Testis (tissue), 2 donors: ENCODE measurements at regions not wholly inside any gene's neighbourhood (a gene's known extent, or its start where the extent isn't known, plus 50 kb on each side); places are given as distances from the start of the nearest gene placed in this dataset.

ENCODE experiments used
- DNase-seq: peaks from one replicate; pipeline ENCODE4 v3.0.0-alpha.2; 2019
- H3K27ac ChIP-seq, 2 donors: fragments of 200-600 bp; sonication (generic); one replicate each; pipeline ENCODE4 v1.5.1; 2019
- H3K27me3 ChIP-seq: fragments of 200-600 bp; sonication (generic); one replicate; pipeline ENCODE4 v1.5.1; 2019
- H3K36me3 ChIP-seq: fragments of 200-600 bp; sonication (generic); one replicate; pipeline ENCODE4 v1.5.1; 2017; ENCODE audit warnings: low read depth; ENCODE audit errors: missing control alignments
- H3K4me1 ChIP-seq: fragments of 200-600 bp; sonication (generic); one replicate; pipeline ENCODE4 v1.5.1; 2019
- H3K4me3 ChIP-seq, 2 donors: fragments of 200-600 bp; sonication (generic); one replicate each; pipeline ENCODE4 v1.5.1; 2017 to 2019
- H3K9me3 ChIP-seq: fragments of 200-600 bp; sonication (generic); one replicate; pipeline ENCODE4 v1.5.1; 2017
- POLR2A ChIP-seq: fragments of 450-650 bp; IDR thresholded peaks from one replicate; pipeline ENCODE4 v1.6.1; 2017; ENCODE audit warnings: antibody characterized with exemption, mild to moderate bottlenecking, moderate library complexity
- WGBS, 2 donors: methylation state at CpG; one replicate each; pipeline ENCODE4 v1.1.5; 2018; 5-methylcytosine and 5-hydroxymethylcytosine counted together
- intact Hi-C: fragments of 100-400 bp; cut with DNase I; formaldehyde crosslinking; loops from one replicate; pipeline ENCODE4 v1.15.1; 2023; ENCODE audit warnings: low total_unique reads
- TF ChIP-seq, protein P1 (sequence below), 3 experiments: fragments of 450-650 bp in 2 of 3; fragments of 200-600 bp in 1 of 3; sonication (generic) in 1 of 3; IDR thresholded peaks; one replicate each; pipeline ENCODE4 v1.5.1; 2016 to 2019; ENCODE audit warnings: antibody characterized with exemption in 3 of 3, mild to moderate bottlenecking in 2 of 3, moderate library complexity in 1 of 3

DNA sequence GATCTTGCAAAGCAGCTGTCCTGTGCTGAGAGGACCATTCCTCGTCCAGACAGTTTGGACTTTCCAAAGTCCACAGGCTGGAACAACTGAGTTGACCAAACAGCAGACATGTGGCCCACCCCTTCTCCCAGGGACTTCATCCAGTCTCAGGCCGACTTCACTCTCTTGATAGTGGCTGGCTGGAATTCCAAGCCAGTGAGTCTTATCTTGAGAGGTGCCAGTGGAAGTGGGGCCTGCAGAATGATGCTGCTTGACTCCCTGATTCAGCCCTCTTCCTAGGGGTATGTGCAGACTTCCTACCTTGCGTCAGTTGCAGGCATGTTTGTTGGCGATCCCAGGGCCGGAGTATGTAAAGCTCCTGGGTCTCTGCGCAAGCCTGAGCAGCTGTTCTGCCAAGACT lies 131.4 kb upstream of the TSLP start:
- Histone ChIP-seq H3K4me3 (no peak overlapping the region), H3K36me3 (no peaks in the 10 kb centered on the region), H3K27me3 (no peaks in the 10 kb centered on the region), H3K27ac (no peak overlapping the region), H3K9me3 (no peaks in the 10 kb centered on the region), H3K4me1 (no peaks in the 10 kb centered on the region)
- TF ChIP-seq, protein P1, sequence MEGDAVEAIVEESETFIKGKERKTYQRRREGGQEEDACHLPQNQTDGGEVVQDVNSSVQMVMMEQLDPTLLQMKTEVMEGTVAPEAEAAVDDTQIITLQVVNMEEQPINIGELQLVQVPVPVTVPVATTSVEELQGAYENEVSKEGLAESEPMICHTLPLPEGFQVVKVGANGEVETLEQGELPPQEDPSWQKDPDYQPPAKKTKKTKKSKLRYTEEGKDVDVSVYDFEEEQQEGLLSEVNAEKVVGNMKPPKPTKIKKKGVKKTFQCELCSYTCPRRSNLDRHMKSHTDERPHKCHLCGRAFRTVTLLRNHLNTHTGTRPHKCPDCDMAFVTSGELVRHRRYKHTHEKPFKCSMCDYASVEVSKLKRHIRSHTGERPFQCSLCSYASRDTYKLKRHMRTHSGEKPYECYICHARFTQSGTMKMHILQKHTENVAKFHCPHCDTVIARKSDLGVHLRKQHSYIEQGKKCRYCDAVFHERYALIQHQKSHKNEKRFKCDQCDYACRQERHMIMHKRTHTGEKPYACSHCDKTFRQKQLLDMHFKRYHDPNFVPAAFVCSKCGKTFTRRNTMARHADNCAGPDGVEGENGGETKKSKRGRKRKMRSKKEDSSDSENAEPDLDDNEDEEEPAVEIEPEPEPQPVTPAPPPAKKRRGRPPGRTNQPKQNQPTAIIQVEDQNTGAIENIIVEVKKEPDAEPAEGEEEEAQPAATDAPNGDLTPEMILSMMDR (IDR thresholded peaks at IDR 0.05), result no peak
- no peak for TF ChIP-seq POLR2A
- 66 to 84% methylated on average over 5 to 6 of the region's 6 CpGs for WGBS, 2 donors
- intact Hi-C loops, result no loop called here
- no peak for DNase-seq

DNA sequence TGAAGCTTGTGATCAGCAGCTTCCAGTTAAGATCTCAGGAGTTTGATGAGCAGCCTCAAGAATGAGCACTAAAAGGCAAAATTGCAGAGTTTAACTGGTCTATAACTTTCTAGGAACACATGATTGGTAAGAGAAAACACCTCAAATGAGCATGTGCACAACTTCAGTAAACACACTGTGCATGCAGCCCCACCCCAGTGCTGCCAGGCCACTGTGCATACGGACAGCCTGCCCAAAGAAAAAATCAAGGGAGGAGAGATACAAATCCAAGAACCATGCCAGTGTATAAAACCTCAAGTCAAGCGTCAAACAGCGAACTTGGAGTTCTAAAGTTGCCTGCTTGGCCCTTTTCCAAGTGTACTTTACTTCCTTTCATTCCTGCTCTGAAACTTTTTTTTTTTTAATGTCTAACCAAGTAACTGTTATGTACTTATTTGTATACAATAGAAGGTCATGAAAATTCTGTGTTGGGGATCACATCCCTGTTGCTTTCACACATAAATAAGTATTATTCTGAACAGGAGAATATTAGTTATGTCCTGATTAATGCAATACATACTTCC lies 125.6 kb upstream of the TSLP start:
- no peak for DNase-seq
- TF ChIP-seq, protein P1 (IDR thresholded peaks at IDR 0.05), result no peak
- TF ChIP-seq POLR2A, result no peak
- no peak overlapping the region for H3K27ac ChIP-seq
- intact Hi-C loops, result no loop called here
- no peak overlapping the region for H3K4me3 ChIP-seq
- no peaks in the 10 kb centered on the region for H3K36me3 ChIP-seq
- no peaks in the 10 kb centered on the region for H3K27me3 ChIP-seq
- WGBS, 2 donors, result 56 to 63% methylated on average over 3 of the region's 3 CpGs
- no peaks in the 10 kb centered on the region for H3K9me3 ChIP-seq
- H3K4me1 ChIP-seq, result no peaks in the 10 kb centered on the region

DNA sequence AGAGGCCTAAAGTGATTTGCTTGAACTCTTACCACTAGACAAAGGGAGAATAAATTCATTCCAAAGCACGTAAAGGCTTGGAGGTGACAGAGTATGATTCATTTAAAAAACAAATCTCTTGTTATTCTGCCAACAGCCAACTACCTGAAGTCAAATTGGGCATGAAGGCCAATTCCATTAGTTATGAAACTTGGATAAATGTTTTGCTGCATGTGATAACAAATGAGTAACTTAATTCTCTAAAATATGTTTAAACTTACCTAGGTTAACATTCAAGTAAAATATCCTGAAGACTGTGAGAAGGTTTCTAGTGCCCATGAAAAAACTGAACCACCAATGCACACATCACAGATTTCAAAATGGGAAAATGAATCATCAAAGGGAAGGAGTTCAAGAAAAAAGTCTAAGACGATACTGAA lies 120.1 kb upstream of the TSLP start:
- intact Hi-C loops, result no loop called here
- WGBS, 2 donors, result 75 to 85% methylated on average over 2 of the region's 2 CpGs
- TF ChIP-seq, protein P1 (IDR thresholded peaks at IDR 0.05), result no peak

DNA sequence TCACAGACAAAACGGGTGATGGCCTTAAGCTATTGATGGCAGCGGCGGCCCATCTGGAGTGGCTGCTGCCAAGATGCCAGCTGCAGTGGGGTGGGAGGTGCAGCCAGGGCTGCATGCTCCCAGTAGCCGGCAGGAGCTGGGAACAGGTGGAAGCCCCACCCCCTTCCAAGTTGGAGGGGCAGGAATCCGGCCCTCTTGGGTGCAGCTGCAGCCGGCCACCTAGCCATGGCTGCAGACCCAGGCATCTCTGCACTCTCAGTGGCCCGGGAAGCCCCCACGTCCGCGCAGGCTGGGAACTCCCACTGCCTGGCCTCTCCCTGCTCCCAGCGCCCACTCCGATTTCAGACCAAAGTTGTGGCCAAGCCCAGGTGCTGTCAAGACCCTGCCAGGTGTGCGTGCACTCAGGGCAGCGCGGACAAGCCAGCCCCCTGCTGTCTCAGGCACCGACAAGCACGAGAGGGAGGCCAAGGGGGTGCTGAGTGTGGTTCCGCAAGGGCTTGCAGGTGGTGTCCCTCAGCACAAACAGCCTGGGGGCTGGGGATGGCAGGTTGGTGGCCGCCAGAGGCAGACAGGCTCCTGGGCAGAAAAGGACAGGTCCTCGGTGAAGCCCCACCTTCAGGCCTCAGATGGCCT lies 115.1 kb upstream of the TSLP start:
- no peaks in the 10 kb centered on the region for H3K27me3 ChIP-seq
- WGBS, 2 donors, result 41 to 43% methylated on average over 5 to 19 of the region's 20 CpGs

More for the DNA sequence above, 120.1 kb upstream of the TSLP start:
- H3K36me3 ChIP-seq, result no peaks in the 10 kb centered on the region
- H3K27ac ChIP-seq, result no peak overlapping the region
- H3K4me1 ChIP-seq, result no peaks in the 10 kb centered on the region
- H3K4me3 ChIP-seq, result no peak overlapping the region
- H3K27me3 ChIP-seq, result no peaks in the 10 kb centered on the region
- DNase-seq, result no peak
- no peaks in the 10 kb centered on the region for H3K9me3 ChIP-seq

More for the DNA sequence above, 115.1 kb upstream of the TSLP start:
- Histone ChIP-seq H3K9me3 (no peaks in the 10 kb centered on the region), H3K4me3 (peak overlapping the region in 1 of 2 donors; percentile 17), H3K4me1 (no peaks in the 10 kb centered on the region), H3K36me3 (no peaks in the 10 kb centered on the region), H3K27ac (no peak overlapping the region)
- no peak for TF ChIP-seq POLR2A
- TF ChIP-seq, protein P1 (IDR thresholded peaks at IDR 0.05), result no peak
- DNase-seq, result no peak
- intact Hi-C loops, result no loop called here
